Activated CD8-positive, alpha-beta T cell treated with anti-CD3 and anti-CD28 coated beads for 36 hours (primary cell): ENCODE measurements at regions not wholly inside any gene's neighbourhood (a gene's known extent, or its start where the extent isn't known, plus 50 kb on each side); places are given as distances from the start of the nearest gene placed in this dataset.

ENCODE experiments used
- ATAC-seq: fragments of 200-7000 bp; cut with Tn5 transposase; one replicate; pipeline ENCODE4 v1.10.0; 2021; ENCODE audit warnings: mild to moderate bottlenecking, moderate library complexity
- CTCF ChIA-PET: fragments of 350-600 bp; sonication (Branson Sonifier 250); formaldehyde crosslinking; loops from one replicate; lab custom pipeline; 2021; ENCODE audit warnings: antibody characterized with exemption; lab: Charles Lee
- POLR2A ChIA-PET: fragments of 350-600 bp; sonication (Branson Sonifier 250); formaldehyde crosslinking; loops from one replicate; lab custom pipeline; 2021; ENCODE audit warnings: antibody characterized with exemption; lab: Charles Lee
- DNase-seq: peaks from one replicate; pipeline ENCODE4 v3.0.0-alpha.2; 2020
- H3K27ac Mint-ChIP-seq: one replicate; pipeline ENCODE4 v1.8.0; 2021; ENCODE audit warnings: mild to moderate bottlenecking, mixed read lengths
- H3K27me3 Mint-ChIP-seq: one replicate; pipeline ENCODE4 v1.8.0; 2021; ENCODE audit warnings: mixed read lengths
- H3K36me3 Mint-ChIP-seq: one replicate; pipeline ENCODE4 v1.8.0; 2021; ENCODE audit warnings: low read depth, mixed read lengths
- H3K4me1 Mint-ChIP-seq: one replicate; pipeline ENCODE4 v1.8.0; 2021; ENCODE audit warnings: low read depth, mixed read lengths
- H3K4me3 Mint-ChIP-seq: one replicate; pipeline ENCODE4 v1.8.0; 2021; ENCODE audit warnings: mild to moderate bottlenecking, moderate library complexity, mixed read lengths
- H3K9me3 Mint-ChIP-seq: one replicate; pipeline ENCODE4 v1.8.0; 2021; ENCODE audit warnings: mixed read lengths
- CTCF ChIP-seq: fragments of 200-600 bp; IDR thresholded peaks from one replicate; pipeline ENCODE4 v1.8.0; 2022; ENCODE audit warnings: antibody characterized with exemption, mild to moderate bottlenecking
- intact Hi-C: fragments of 100-400 bp; cut with micrococcal nuclease; formaldehyde crosslinking; loops from one replicate; pipeline ENCODE4 v1.10.0; 2022

GRCh38 chr9:100914266-100914665, 114.3 kb upstream of the PLPPR1 start:
- no peaks in the 10 kb centered on the region for H3K36me3 Mint-ChIP-seq
- no peak overlapping the region for H3K27ac Mint-ChIP-seq

GRCh38 chr9:100919506-100919905, 109.0 kb upstream of the PLPPR1 start:
- POLR2A ChIA-PET, result no interaction called here
- Mint-ChIP-seq H3K4me1 (no peaks in the 10 kb centered on the region), H3K9me3 (no peaks in the 10 kb centered on the region), H3K36me3 (no peaks in the 10 kb centered on the region), H3K4me3 (no peak overlapping the region), H3K27me3 (no peaks in the 10 kb centered on the region), H3K27ac (no peak overlapping the region)
- intact Hi-C loops, result no loop called here
- ATAC-seq (no peak), DNase-seq (no peak)
- no peak for TF ChIP-seq CTCF
- CTCF ChIA-PET, result no interaction called here

More at GRCh38 chr9:100914266-100914665, 114.3 kb upstream of the PLPPR1 start:
- no peaks in the 10 kb centered on the region for H3K9me3 Mint-ChIP-seq
- no peak overlapping the region for H3K4me3 Mint-ChIP-seq
- POLR2A ChIA-PET, result no interaction called here
- DNase-seq (no peak), ATAC-seq (no peak)
- TF ChIP-seq CTCF, result no peak
- intact Hi-C loops, result no loop called here
- no peaks in the 10 kb centered on the region for H3K27me3 Mint-ChIP-seq
- no peaks in the 10 kb centered on the region for H3K4me1 Mint-ChIP-seq
- CTCF ChIA-PET, result no interaction called here

GRCh38 chr9:100926366-100926765, 102.2 kb upstream of the PLPPR1 start:
- POLR2A ChIA-PET, result no interaction called here
- Mint-ChIP-seq H3K9me3 (no peaks in the 10 kb centered on the region), H3K36me3 (no peaks in the 10 kb centered on the region), H3K27me3 (no peaks in the 10 kb centered on the region), H3K4me3 (no peak overlapping the region), H3K4me1 (no peaks in the 10 kb centered on the region), H3K27ac (no peak overlapping the region)
- ATAC-seq (no peak), DNase-seq (no peak)
- CTCF ChIA-PET, result no interaction called here
- TF ChIP-seq CTCF, result no peak
- intact Hi-C loops, result no loop called here

GRCh38 chr9:100927763-100928162, 100.8 kb upstream of the PLPPR1 start:
- Mint-ChIP-seq H3K4me3 (no peak overlapping the region), H3K27ac (no peak overlapping the region), H3K36me3 (no peaks in the 10 kb centered on the region), H3K4me1 (no peaks in the 10 kb centered on the region), H3K27me3 (no peaks in the 10 kb centered on the region), H3K9me3 (no peaks in the 10 kb centered on the region)
- intact Hi-C loops, result no loop called here
- ChIA-PET CTCF (no interaction called here), POLR2A (no interaction called here)
- ATAC-seq (no peak), DNase-seq (no peak)
- no peak for TF ChIP-seq CTCF

GRCh38 chr9:100933656-100934055, 94.9 kb upstream of the PLPPR1 start:
- Mint-ChIP-seq H3K4me1 (no peaks in the 10 kb centered on the region), H3K4me3 (no peak overlapping the region), H3K27ac (no peak overlapping the region), H3K36me3 (no peaks in the 10 kb centered on the region), H3K27me3 (no peaks in the 10 kb centered on the region), H3K9me3 (peaks cover 3% of the 10 kb centered on the region)
- DNase-seq, result no peak
- ChIA-PET CTCF (no interaction called here), POLR2A (no interaction called here)
- no peak for TF ChIP-seq CTCF
- no peak for ATAC-seq
- intact Hi-C loops, result no loop called here
